Left colon (tissue), 2 donors: ENCODE measurements at regions not wholly inside any gene's neighbourhood (a gene's known extent, or its start where the extent isn't known, plus 50 kb on each side); places are given as distances from the start of the nearest gene placed in this dataset.

Source experiments
- ATAC-seq: fragments of 200-7000 bp; cut with Tn5 transposase; one replicate; pipeline ENCODE4 v1.9.1; 2020; ENCODE audit warnings: mild to moderate bottlenecking, moderate library complexity
- DNase-seq, 2 donors: peaks; one replicate each; pipeline ENCODE4 v3.0.0-alpha.2; 2020
- intact Hi-C, 2 donors: fragments of 100-400 bp; cut with DNase I in 1 of 2; cut with micrococcal nuclease in 1 of 2; formaldehyde crosslinking; loops; one replicate each; pipeline versions ENCODE4 v1.11.2 to v1.14.0; 2022; cut with DNase I, micrococcal nuclease
- donor health status: DM: no; HTN: no; CAD: no.
- donor health status: DM: yes; HTN: yes; CAD: no.

DNA sequence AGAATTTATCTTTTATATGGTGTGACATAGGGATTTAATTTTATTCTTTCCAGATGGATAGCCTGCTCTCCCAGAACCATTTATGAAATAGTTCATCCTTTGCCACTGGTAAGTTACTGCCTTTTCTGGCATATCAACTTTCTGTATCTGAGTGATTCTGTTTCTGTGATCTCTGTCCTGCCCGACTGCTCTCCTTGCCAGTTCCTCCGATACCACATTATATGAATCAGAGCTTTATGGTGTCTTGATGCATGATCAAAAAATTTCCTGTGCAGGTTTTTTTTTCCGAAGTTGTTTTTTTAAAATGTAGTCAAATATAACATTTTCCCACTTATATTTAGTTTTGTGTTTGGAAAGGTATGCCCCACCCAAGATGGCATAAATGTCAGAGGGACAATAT, 242.5 kb downstream of the CYP26B1 start:
- intact Hi-C loops, result no loop called here
- DNase-seq (no peak), ATAC-seq (no peak)

DNA sequence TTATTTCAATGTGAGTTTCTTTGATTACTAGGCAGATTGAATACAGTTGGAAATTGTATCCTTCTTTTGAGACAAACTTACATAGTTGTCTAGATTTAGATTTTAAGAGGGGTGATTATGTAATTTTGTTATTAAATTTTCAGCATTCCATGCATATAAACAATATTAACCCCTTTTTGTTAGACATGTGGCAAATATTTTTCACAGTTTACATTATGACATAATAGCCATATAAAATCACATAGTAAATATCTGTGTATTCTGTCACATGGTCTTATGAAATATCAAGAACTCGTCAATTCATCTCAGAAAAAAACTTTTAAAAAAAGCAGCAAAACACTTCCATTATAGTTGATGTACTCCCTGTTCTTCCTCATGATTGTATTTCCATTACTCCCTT, 243.8 kb downstream of the CYP26B1 start:
- DNase-seq (no peak), ATAC-seq (no peak)
- intact Hi-C loops, result no loop called here

DNA sequence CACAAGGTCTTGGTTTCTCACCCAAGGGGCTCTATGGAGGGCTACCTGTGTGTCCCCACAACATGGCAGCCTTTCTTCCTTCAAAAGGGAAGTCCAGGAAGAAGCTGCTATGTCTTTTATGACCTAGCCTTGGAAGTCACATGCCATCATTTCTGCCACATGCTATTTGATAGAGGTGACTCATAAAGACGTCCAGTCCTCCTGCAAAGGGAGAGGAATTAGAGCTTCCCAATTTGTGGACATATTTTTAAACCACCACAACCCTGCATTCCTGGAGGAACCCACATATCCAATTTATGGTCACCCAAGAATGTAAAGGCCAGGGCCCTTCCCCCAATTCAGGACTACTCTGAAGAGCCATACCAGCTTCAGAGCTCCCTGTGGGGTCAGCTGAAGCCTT, 246.2 kb downstream of the CYP26B1 start:
- DNase-seq (no peak), ATAC-seq (no peak)
- intact Hi-C loops, result no loop called here

DNA sequence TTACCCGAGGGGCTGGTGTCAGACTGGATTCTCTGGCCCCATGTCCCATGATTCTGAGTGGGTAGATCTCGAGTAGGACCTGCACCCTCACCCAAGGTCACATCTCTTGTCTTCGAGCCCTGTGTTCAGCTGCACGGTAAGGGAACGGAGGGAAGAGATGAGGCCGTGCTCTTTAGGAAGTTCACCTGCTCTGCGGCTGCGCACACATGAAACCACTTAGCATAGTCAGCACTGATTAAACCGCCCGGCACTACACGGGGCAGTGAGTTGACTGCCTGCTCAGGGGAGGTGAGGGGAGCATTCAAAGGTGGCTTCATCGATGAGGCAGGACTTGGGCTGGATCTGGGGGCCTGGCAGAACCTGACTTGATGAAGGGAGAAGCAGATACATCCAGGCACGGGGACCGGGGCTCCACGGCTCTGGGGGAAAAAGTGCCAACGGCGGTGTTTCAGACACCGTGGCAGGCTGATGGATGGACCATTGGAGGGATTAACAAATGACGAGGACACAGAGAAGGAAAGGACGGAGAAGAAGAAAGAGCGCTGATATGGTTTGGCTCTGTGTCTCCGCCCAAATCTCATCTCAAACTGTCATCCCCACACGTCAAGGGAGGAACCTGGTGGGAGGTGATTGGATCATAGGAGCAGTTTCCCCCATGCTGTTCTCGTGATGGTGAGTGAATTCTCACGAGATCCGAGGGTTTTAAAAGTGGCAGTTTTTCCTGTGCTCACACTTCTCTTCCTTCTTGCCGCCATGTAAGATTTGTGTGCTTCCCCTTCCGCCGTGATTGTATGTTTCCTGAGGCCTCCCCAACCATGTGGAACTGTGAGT, 248.6 kb downstream of the CYP26B1 start:
- intact Hi-C loops, result no loop called here
- ATAC-seq (no peak), DNase-seq (no peak)

DNA sequence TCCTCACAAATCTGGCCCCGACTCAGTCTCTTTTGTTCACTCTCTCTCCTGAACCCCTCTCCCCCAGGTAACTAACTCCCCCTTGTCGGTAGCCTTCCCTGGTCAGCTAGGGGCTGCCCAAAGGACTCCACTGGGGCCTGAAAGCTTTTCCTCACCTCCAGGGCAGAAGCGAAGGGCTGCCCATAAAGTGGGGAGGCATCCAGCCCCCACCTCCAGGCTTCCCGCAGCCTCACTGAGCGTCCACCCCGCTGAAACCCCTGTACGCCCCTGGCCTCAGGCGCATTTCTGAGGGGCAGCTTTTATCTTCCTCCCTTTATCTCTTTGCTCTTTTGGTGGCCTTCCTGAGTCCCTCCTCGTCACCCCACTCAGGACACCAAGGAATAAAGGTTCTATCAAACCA, 249.3 kb downstream of the CYP26B1 start:
- ATAC-seq (no peak), DNase-seq (no peak)
- intact Hi-C loops, result no loop called here

DNA sequence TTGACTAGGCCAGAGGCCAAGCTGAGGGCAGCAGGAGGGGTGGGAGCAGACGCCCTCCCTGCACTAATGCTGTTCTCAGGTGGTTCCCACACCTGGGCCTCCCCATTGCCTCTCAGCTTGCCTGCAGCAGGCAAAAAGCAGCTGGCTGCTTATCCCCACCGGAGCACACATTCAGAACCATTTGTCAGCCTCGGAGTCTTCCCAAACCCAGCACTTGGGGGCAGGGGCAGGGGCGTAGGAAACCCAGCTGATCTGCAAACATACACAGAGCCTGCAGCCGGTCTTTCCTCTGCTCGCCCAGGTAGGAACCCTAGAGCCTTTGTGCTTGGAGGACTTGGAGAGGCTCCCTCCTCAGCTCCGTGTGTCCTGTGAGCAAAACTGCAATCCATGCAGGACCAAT, 249.8 kb downstream of the CYP26B1 start:
- no peak for ATAC-seq
- no peak for DNase-seq
- intact Hi-C loops, result no loop called here

DNA sequence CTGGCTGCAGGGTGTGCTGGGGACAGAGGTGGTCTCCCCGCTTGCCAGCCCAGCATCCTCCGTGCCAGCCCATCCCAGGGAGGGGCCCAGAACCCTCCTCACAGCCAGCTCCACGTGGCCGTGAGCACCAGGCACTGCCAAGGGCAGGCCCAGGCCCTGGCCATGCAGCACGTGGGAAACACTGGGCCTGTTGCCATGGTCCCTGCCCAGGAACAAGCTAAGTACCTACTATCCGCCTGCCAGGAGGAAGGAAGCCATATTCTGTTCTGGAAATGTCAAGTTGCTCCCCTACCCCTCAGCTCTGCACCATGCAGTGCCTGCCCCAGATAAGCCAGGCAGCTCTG, 250.6 kb downstream of the CYP26B1 start:
- intact Hi-C loops, result no loop called here
- DNase-seq, result no peak
- ATAC-seq, result no peak

DNA sequence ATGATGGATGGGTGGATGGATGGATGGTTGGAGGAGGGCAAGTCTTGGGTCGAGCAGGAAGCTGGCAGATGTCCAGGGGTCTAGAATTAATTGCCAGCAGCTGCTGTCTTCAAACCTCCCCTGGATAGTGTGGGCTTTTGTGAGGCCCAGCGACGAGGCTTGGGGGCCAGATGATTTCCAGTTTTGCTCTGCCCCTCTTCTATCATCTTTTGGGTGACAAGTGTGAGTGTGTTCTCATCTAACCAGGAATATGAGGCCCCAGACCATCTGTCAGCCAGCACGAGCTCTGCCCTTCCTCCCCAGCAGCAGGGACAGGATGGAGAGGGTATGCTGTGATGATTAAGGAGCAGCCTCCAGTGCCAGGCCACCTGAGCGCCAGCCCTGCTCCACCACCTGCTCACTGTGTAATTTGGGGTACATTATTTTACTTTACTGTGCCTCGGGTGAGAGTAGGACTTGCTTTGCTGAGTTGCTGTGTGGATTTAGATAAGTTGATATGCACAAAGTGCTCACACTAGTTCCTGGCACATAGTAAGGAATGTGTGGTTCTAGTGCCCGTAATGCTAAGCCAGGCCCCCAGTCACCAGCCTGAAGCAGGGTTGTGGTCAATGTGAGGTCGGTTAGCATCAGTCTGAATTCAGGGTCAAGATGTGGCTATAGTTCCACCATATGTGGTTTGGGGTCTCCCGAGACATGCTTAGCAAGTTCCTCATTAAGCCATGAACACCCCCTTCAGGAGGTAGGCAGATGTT, 251.1 kb downstream of the CYP26B1 start:
- intact Hi-C loops, result no loop called here
- ATAC-seq (no peak), DNase-seq (no peak)

DNA sequence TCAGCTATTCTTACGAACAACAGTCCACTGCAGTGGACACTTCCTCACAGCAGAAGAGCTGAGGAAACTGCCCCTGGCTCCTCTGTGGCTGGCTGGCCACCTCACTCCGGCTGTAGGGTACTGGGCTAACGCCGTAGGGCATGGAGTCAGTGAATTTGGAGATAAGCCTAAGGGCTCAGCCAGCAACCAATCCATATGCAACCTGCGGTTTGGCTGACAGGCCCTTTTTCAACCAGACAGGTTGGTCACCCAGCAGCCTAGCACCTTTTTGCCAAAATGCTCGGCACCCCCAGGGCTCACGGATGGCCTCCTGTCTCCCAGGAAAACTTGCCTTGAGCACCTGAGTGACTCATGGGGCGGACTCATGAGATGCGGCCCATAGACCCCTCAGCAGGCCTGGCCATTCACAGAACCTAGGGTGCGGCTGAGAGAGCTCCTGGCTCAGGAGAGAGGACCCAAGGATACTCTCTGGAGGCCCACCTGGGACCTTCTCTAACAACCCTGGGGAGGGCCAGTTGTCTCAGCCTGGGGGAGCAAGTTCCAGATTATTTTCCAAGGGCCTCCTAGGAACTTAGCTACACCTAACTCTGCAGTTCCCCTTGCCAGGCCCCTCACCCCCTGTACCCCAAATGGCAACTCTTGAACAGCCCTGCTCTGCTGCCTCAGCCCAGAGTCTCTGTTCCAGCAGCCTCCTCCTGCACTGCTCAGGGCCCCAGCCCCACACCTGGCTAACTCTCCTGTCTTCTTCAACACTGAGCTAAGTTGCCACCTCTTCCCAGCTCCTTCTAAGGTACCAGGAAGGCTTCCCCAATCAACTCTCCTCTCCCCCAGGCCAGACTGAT, 252.1 kb downstream of the CYP26B1 start:
- intact Hi-C loops, result no loop called here
- no peak for ATAC-seq

DNA sequence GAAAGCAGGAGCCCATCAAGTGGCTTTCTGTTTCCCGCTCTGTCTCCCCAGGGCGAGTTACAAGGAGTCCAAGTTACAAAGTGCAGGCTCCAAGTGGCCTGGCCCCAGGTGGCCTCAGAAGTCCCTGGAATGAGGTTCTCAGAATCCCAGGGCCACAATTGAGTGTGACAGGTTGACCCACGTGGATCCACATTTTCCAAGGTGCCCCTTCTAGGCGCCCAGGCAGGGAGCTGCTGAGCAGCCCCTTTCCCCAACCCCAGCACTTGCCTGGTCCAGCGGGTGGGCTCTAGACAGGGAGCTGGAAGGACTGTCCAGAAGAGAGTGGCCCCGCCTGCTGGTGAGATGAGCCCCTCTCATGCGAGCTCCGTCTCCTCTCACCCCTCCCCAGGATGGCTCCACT, 253.4 kb downstream of the CYP26B1 start:
- DNase-seq, result peak in 1 of 2 donors; percentile 4
- intact Hi-C loops, result no loop called here
- no peak for ATAC-seq

More for the DNA sequence above, 252.1 kb downstream of the CYP26B1 start:
- DNase-seq, result peak in 1 of 2 donors; percentile 2

DNA sequence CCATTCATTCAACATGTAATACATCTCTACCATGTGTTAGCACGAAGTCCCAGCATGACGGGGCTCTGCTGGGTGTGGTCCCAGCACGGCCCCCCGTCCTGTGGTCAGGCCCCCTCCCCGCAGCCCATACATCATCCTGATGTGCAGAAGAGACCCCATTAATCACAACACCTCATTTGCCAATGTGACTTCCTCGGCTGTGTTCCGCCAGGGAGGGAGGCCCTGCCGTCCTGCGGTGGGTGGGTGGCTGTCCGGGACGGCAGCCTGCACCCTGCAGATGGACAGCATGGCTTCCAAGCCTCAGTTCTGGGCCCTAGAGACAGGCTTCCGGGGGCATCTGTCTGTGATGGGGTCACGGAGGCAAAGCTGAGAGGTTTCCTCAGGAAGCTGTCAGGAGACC, 254.0 kb downstream of the CYP26B1 start:
- DNase-seq (peak in 1 of 2 donors; percentile 14), ATAC-seq (no peak)
- intact Hi-C loops, result no loop called here

DNA sequence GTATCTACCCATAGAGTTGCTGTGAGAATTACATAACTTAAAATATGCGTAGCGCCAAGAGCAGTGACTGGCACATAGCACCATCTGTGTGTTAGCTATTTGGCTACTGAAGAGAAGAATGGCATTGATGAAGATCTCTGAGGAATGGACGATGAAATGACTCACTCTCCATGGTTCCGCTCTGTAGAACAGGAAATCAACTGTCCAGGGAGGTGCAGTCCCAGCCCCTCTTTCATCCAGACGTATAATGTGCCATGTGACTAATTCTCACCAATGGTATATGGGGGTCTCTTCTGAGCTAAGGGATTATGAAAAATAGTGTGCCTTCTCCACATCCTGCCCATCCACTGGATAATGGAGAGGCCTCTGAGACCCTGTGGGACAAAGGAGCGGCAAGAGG, 254.8 kb downstream of the CYP26B1 start:
- no peak for DNase-seq
- no peak for ATAC-seq
- intact Hi-C loops, result no loop called here

DNA sequence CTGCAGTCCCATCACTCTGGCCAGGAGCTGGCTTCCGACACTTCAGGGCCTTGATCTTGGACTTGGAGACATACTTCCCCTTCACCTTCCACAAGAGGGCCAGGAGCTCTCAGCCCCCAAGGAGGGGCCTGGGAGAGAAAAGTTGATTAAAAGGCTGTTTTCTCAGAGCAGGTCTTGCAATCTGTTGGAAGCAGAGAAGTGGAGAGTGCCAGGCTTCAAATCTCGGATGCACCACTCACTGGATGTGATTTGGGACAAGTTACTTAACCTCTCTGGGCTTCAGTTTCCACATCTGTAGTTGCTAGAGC, 255.3 kb downstream of the CYP26B1 start:
- ATAC-seq, result no peak
- DNase-seq, result no peak
- intact Hi-C loops, result no loop called here

DNA sequence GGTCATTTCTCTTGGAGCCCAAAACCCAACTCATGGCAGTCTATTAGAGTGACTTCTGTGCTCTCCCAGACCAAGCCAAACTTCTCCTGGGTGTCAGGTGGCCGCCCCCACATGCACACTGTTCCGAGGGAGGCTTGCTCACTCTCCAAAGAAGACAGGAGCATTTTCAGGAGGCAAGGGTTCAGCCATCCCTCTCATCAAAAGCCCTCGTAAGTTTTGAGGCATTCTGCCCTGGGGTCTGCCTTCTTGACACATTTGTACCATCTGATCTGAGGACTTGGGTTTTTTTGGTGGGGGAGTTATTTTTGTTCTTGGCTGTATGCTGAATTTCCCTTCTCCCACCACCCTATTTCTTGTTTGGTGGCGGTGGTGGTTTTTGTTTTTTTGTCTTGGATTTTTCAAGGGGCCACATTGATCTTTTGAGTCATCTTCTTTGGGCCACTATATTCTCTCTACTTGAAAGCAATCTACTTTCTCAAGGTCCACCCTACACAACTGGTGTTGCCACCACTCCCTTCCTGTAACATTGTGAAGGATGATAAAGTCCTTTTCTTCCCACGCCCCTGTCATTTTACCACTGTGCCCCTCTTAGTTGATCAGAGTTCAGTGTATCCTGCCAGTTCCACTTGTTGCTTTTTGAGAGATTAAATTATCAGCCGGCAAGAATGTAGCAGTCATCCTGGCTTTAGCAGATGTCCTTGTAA, 255.8 kb downstream of the CYP26B1 start:
- ATAC-seq, result no peak
- intact Hi-C loops, result no loop called here

DNA sequence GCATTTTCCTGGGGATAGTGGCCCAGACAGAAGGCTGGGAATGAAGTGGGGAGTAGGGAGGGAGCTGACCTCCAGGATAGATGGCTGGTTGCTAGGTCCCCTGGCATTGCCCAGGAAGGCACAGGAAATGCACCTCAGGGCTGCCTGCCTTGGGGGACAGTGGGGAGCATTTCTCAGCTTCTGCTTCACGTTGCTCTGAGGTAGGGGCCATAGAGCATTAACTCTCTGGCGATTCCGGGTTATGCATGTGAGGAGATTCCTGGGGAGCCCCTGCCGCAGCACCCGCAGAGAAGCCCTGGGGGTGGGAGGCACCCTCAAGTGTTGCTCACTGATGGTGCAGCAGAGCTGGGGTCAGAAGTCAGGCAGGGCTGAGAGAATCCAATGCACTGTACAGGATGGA, 256.5 kb downstream of the CYP26B1 start:
- intact Hi-C loops, result no loop called here
- ATAC-seq, result no peak
- no peak for DNase-seq

More for the DNA sequence above, 255.8 kb downstream of the CYP26B1 start:
- DNase-seq, result no peak

DNA sequence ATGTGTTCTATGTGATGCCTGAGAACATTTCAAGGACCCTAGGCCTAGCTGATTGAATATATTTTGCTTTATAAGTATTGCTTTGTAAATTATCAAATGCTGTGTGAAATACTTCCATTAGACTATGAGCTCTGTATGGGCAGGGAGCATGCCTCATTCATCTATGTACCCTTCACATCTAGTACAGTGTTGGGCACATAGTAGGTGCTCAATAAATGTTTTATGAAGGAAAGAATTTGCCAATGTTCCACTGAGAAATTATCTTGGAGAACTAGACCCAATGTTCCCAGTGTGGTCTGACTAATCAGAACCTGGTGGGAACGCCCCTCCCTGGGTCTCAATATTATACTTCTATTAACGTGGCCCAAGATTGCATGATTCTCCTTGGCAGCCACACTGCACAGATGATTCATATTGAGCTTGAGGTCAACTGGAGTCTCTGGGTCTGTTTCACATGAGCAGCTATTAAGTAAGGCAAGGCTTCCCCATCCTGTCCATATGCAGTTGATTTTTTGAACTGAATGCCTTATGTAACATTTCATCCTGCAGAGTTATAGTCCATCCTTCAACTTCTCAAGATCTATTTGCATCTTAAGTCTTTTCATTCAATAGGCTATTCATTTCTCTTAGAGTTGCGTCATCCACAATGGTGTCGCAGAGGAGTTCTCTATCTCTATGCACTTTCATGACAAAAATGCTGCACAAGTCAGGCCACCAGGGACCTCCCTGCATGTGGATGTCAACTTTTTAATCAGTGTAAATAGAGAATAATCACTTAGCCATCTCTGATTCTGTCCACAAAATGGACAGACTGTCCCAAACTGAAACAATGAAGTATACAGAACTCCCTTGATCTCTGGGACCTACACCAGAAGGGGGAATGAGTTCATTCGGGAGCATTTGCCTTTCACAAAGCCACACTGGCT, 257.6 kb downstream of the CYP26B1 start:
- DNase-seq (no peak), ATAC-seq (no peak)
- intact Hi-C loops, result no loop called here

DNA sequence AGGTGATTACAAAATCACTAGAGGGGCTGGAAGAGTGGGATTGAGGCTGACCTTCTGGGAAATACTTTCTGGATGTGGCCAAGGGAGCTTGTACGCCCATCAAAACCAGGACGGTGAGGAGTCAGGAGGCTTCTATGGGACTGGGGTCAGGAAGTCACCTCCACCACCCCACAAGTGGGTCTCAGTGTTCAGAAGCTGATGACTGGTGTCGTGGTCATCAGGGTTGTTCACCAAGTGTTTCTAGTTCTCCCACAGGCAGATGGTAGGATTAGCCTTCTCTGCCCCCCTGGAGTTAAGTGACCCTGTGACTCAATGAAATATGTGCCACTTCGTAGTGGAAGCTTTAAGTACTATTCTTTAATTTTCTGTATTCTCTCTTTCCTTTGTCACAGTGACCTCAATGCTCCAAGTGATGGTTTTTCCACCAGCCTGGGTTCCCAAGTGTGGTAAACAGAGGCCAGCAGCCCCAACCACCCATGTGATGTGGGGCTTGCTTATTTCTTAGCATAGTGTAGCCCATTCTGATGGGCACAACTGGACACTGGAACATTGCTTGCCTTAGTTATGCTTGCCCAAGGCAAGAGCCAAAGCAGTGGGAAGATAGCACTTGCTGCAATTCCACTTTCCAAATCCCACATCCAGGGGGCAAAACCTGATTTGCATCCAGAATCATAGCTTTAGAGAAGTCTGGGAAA, 258.8 kb downstream of the CYP26B1 start:
- intact Hi-C loops, result no loop called here
- no peak for DNase-seq
- no peak for ATAC-seq

DNA sequence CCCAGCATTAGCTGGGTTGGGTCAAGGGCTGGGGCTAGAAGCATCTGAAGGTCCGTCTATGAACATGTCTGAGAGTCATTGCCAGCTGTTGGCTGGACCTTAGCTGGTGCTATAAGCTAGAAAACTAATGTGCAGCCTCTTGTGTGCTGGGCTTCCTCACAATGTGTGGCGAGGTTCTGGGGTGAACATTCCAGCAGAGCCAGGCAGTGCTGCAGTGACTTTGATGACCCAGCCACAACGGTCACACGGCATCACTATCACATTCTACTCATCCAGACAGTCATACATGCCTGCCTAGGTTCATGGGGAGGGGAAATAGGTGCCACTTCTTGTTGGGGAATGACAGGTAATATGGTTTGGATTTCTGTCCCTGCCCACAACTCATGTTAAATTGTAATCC, 260.5 kb downstream of the CYP26B1 start:
- intact Hi-C loops, result no loop called here
- DNase-seq, result no peak

More for the DNA sequence above, 260.5 kb downstream of the CYP26B1 start:
- ATAC-seq, result no peak
